ENCODE measurements at regions not wholly inside any gene's neighbourhood (a gene's known extent, or its start where the extent isn't known, plus 50 kb on each side); places are given as distances from the start of the nearest gene placed in this dataset.

GRCh38 chr7:118642396-118642795, 417.9 kb downstream of the ANKRD7 start:
- Histone ChIP-seq H3K4me3 (no peak overlapping the region), H3K4me1 (ENCODE audit: low read depth) (no peaks in the 10 kb centered on the region), H3K9me3 (ENCODE audit: low read depth) (no peaks in the 10 kb centered on the region), H3K36me3 (no peaks in the 10 kb centered on the region), H3K27ac (no peak overlapping the region), H3K27me3 (no peaks in the 10 kb centered on the region)
- no peak for TF ChIP-seq CTCF (IDR thresholded peaks at IDR 0.05; ENCODE audit: low read depth, low read length)
- no peak for DNase-seq (ENCODE audit: low read depth in 1 of 2, low spot score in 1 of 2)

GRCh38 chr7:118644346-118644745, 419.8 kb downstream of the ANKRD7 start:
- Histone ChIP-seq H3K4me1 (ENCODE audit: low read depth) (no peaks in the 10 kb centered on the region), H3K36me3 (no peaks in the 10 kb centered on the region)

GRCh38 chr7:118648002-118648401, 423.5 kb downstream of the ANKRD7 start:
- H3K27me3 ChIP-seq: no peaks in the 10 kb centered on the region
- no peaks in the 10 kb centered on the region for H3K9me3 ChIP-seq (ENCODE audit: low read depth)
- H3K36me3 ChIP-seq: no peaks in the 10 kb centered on the region
- no peak overlapping the region for H3K4me3 ChIP-seq
- H3K4me1 ChIP-seq (ENCODE audit: low read depth): no peaks in the 10 kb centered on the region
- H3K27ac ChIP-seq: no peak overlapping the region
- DNase-seq (ENCODE audit: low read depth in 1 of 2, low spot score in 1 of 2): no peak
- no peak for TF ChIP-seq CTCF (IDR thresholded peaks at IDR 0.05; ENCODE audit: low read depth, low read length)

More at GRCh38 chr7:118644346-118644745, 419.8 kb downstream of the ANKRD7 start:
- TF ChIP-seq CTCF (IDR thresholded peaks at IDR 0.05; ENCODE audit: low read depth, low read length): no peak
- no peaks in the 10 kb centered on the region for H3K27me3 ChIP-seq
- H3K9me3 ChIP-seq (ENCODE audit: low read depth): no peaks in the 10 kb centered on the region
- no peak overlapping the region for H3K4me3 ChIP-seq
- no peak for DNase-seq (ENCODE audit: low read depth in 1 of 2, low spot score in 1 of 2)
- H3K27ac ChIP-seq: no peak overlapping the region

DNA sequence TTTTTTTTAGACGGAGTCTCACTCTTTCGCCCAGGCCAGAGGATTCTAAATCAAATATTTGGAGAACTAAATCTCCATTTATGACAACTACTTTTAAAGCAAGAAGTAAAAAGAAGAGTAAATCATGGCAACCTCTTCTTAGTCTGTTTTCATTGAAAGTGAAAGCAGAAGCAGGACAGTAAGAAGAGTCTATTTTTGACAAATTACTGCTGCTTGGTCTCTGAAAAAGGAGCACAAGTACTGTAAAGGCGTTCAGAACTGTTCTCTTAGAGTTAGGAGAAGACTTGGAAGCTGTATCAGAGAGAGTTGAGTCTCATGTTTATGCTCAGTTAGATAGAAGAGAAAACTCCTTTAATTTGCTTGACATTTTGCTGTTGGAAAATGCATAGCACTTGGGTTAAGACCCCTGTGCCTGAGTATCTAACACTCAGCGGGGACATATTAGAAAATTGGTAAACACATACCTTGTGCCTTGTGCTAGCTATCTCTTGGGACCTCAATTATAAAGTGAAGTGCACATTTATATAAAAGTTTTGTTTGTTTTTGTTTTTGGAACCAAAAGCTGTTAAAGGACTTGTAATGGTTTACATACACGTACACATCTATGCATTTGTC, 433.0 kb downstream of the ANKRD7 start:
- H3K27me3 ChIP-seq: no peaks in the 10 kb centered on the region
- H3K9me3 ChIP-seq (ENCODE audit: low read depth): no peaks in the 10 kb centered on the region
- no peak for DNase-seq (ENCODE audit: low read depth in 1 of 2, low spot score in 1 of 2)
- TF ChIP-seq CTCF (IDR thresholded peaks at IDR 0.05; ENCODE audit: low read depth, low read length): no peak
- H3K4me3 ChIP-seq: no peak overlapping the region
- no peak overlapping the region for H3K27ac ChIP-seq
- H3K36me3 ChIP-seq: no peaks in the 10 kb centered on the region
- no peaks in the 10 kb centered on the region for H3K4me1 ChIP-seq (ENCODE audit: low read depth)

- no peaks in the 10 kb centered on the region for H3K36me3 ChIP-seq
- H3K9me3 ChIP-seq (ENCODE audit: low read depth): no peaks in the 10 kb centered on the region
These were observed 437.8 kb downstream of the ANKRD7 start for GRCh38 chr7:118662266-118662665.

More at GRCh38 chr7:118662266-118662665, 437.8 kb downstream of the ANKRD7 start:
- no peak for TF ChIP-seq CTCF (IDR thresholded peaks at IDR 0.05; ENCODE audit: low read depth, low read length)
- no peak overlapping the region for H3K4me3 ChIP-seq
- no peak overlapping the region for H3K27ac ChIP-seq
- no peaks in the 10 kb centered on the region for H3K27me3 ChIP-seq
- no peak for DNase-seq (ENCODE audit: low read depth in 1 of 2, low spot score in 1 of 2)
- no peaks in the 10 kb centered on the region for H3K4me1 ChIP-seq (ENCODE audit: low read depth)

Measured in cardiac muscle cell (in vitro differentiated cells and primary cell).